22Rv1 (cell line): ENCODE measurements at regions not wholly inside any gene's neighbourhood (a gene's known extent, or its start where the extent isn't known, plus 50 kb on each side); places are given as distances from the start of the nearest gene placed in this dataset.

Source experiments
- CTCF ChIP-seq: fragments of 450-650 bp; IDR thresholded peaks from 2 replicates; pipeline ENCODE4 v1.5.1; 2017; ENCODE audit warnings: mild to moderate bottlenecking
- ZFX ChIP-seq: fragments of 450-650 bp; IDR thresholded peaks from 2 replicates; pipeline ENCODE4 v1.6.1; 2017; ENCODE audit warnings: antibody characterized with exemption, borderline replicate concordance

- TF ChIP-seq CTCF (no peak), ZFX (no peak)
These were observed 68.6 kb upstream of the TMEM45B start for GRCh38 chr11:129747071-129747470.
